ENCODE measurements at regions not wholly inside any gene's neighbourhood (a gene's known extent, or its start where the extent isn't known, plus 50 kb on each side); places are given as distances from the start of the nearest gene placed in this dataset.

GRCh38 chr5:93322974-93323860 is 257.8 kb downstream of the NR2F1-AS1 start:
- TF ChIP-seq, protein P1, sequence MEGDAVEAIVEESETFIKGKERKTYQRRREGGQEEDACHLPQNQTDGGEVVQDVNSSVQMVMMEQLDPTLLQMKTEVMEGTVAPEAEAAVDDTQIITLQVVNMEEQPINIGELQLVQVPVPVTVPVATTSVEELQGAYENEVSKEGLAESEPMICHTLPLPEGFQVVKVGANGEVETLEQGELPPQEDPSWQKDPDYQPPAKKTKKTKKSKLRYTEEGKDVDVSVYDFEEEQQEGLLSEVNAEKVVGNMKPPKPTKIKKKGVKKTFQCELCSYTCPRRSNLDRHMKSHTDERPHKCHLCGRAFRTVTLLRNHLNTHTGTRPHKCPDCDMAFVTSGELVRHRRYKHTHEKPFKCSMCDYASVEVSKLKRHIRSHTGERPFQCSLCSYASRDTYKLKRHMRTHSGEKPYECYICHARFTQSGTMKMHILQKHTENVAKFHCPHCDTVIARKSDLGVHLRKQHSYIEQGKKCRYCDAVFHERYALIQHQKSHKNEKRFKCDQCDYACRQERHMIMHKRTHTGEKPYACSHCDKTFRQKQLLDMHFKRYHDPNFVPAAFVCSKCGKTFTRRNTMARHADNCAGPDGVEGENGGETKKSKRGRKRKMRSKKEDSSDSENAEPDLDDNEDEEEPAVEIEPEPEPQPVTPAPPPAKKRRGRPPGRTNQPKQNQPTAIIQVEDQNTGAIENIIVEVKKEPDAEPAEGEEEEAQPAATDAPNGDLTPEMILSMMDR (conservative IDR thresholded peaks at IDR 0.05; ENCODE audit: low read length): no peak
- no peak for TF ChIP-seq EZH2phosphoT487 (IDR thresholded peaks at IDR 0.05; ENCODE audit: borderline replicate concordance)

Data from Loucy (cell line).